ENCODE measurements at regions not wholly inside any gene's neighbourhood (a gene's known extent, or its start where the extent isn't known, plus 50 kb on each side); places are given as distances from the start of the nearest gene placed in this dataset.

- H3K27me3 ChIP-seq (ENCODE audit: control insufficient read depth in 3 of 3, insufficient read depth in 3 of 3, low read depth in 1 of 3, low read length in 3 of 3): peaks cover 0 to 19% (median 0%) of the 10 kb centered on the region in 3 experiments
- no peak overlapping the region for H2AFZ ChIP-seq (ENCODE audit: low read length)
- H2AK5ac ChIP-seq (ENCODE audit: low read depth, low read length): no peak overlapping the region
- H2BK120ac ChIP-seq (ENCODE audit: low read depth, low read length): no peak overlapping the region
- no peak overlapping the region for H3K27ac ChIP-seq (replicated peaks; ENCODE audit: low read length)
- no peak overlapping the region for H4K91ac ChIP-seq (ENCODE audit: low read depth, low read length, poor library complexity)
- H2BK5ac ChIP-seq (ENCODE audit: low read length): no peak overlapping the region
- H3K4me3 ChIP-seq (ENCODE audit: low read length in 2 of 2): no peak overlapping the region
- WGBS, 2 donors (ENCODE audit: extremely low coverage in 2 of 2, insufficient read length in 2 of 2, insufficient replicate concordance in 1 of 2): no CpG with 5 or more reads among the region's 6 CpGs
- H2BK15ac ChIP-seq (ENCODE audit: low read length): no peak overlapping the region
- H3K14ac ChIP-seq (ENCODE audit: low read length): no peak overlapping the region
- no peaks in the 10 kb centered on the region for H3K9me3 ChIP-seq (replicated peaks in 1 of 2; ENCODE audit: control insufficient read depth in 2 of 2, insufficient read depth in 1 of 2, low read depth in 1 of 2, low read length in 2 of 2)
- no peak overlapping the region for H3K4ac ChIP-seq (ENCODE audit: low read length)
- H3K4me1 ChIP-seq (ENCODE audit: control insufficient read depth in 2 of 2, insufficient read depth in 1 of 2, low read depth in 1 of 2, low read length in 2 of 2): no peaks in the 10 kb centered on the region
- H3K18ac ChIP-seq (ENCODE audit: low read length): no peak overlapping the region
- H3K23ac ChIP-seq (ENCODE audit: low read depth, low read length, poor library complexity): no peak overlapping the region
- H3K79me1 ChIP-seq (ENCODE audit: low read depth, low read length): no peaks in the 10 kb centered on the region
- no peak for DNase-seq (ENCODE audit: low spot score)
- no peaks in the 10 kb centered on the region for H3K36me3 ChIP-seq (replicated peaks in 1 of 2; ENCODE audit: control insufficient read depth in 2 of 2, insufficient read depth in 2 of 2, low read length in 2 of 2)
- H4K8ac ChIP-seq (ENCODE audit: low read depth, low read length): no peak overlapping the region
- no peak overlapping the region for H3K9ac ChIP-seq (ENCODE audit: low read depth, low read length, poor library complexity)
- H2BK12ac ChIP-seq (ENCODE audit: low read length): no peak overlapping the region
- no peak overlapping the region for H3K4me2 ChIP-seq (ENCODE audit: insufficient read depth, low read length, poor library complexity, severe bottlenecking)
These were observed 66.7 kb downstream of the SEC61B start for GRCh38 chr9:99288830-99289229.

GRCh38 chr9:99294850-99295461 lies 72.9 kb downstream of the SEC61B start:
- H3K36me3 ChIP-seq (replicated peaks in 1 of 2; ENCODE audit: control insufficient read depth in 2 of 2, insufficient read depth in 2 of 2, low read length in 2 of 2): no peaks in the 10 kb centered on the region
- H2BK15ac ChIP-seq (ENCODE audit: low read length): no peak overlapping the region
- no peak overlapping the region for H2AK5ac ChIP-seq (ENCODE audit: low read depth, low read length)
- no peak overlapping the region for H3K9ac ChIP-seq (ENCODE audit: low read depth, low read length, poor library complexity)
- no peak overlapping the region for H3K4ac ChIP-seq (ENCODE audit: low read length)
- H3K4me1 ChIP-seq (ENCODE audit: control insufficient read depth in 2 of 2, insufficient read depth in 1 of 2, low read depth in 1 of 2, low read length in 2 of 2): no peaks in the 10 kb centered on the region
- H3K4me2 ChIP-seq (ENCODE audit: insufficient read depth, low read length, poor library complexity, severe bottlenecking): no peak overlapping the region
- no peak overlapping the region for H3K23ac ChIP-seq (ENCODE audit: low read depth, low read length, poor library complexity)
- no CpG with 5 or more reads among the region's 8 CpGs for WGBS, 2 donors (ENCODE audit: extremely low coverage in 2 of 2, insufficient read length in 2 of 2, insufficient replicate concordance in 1 of 2)
- H3K4me3 ChIP-seq (ENCODE audit: low read length in 2 of 2): no peak overlapping the region
- no peak overlapping the region for H2AFZ ChIP-seq (ENCODE audit: low read length)
- no peak overlapping the region for H3K27ac ChIP-seq (replicated peaks; ENCODE audit: low read length)
- H3K79me1 ChIP-seq (ENCODE audit: low read depth, low read length): no peaks in the 10 kb centered on the region
- H4K91ac ChIP-seq (ENCODE audit: low read depth, low read length, poor library complexity): no peak overlapping the region
- no peak for DNase-seq (ENCODE audit: low spot score)
- H3K18ac ChIP-seq (ENCODE audit: low read length): no peak overlapping the region
- no peak overlapping the region for H3K14ac ChIP-seq (ENCODE audit: low read length)
- H3K27me3 ChIP-seq (ENCODE audit: control insufficient read depth in 3 of 3, insufficient read depth in 3 of 3, low read depth in 1 of 3, low read length in 3 of 3): peaks cover 0 to 7% (median 0%) of the 10 kb centered on the region in 3 experiments
- no peaks in the 10 kb centered on the region for H3K9me3 ChIP-seq (replicated peaks in 1 of 2; ENCODE audit: control insufficient read depth in 2 of 2, insufficient read depth in 1 of 2, low read depth in 1 of 2, low read length in 2 of 2)
- no peak overlapping the region for H2BK120ac ChIP-seq (ENCODE audit: low read depth, low read length)
- no peak overlapping the region for H2BK5ac ChIP-seq (ENCODE audit: low read length)
- H4K8ac ChIP-seq (ENCODE audit: low read depth, low read length): no peak overlapping the region
- no peak overlapping the region for H2BK12ac ChIP-seq (ENCODE audit: low read length)

GRCh38 chr9:99296291-99296951 lies 74.3 kb downstream of the SEC61B start:
- no CpG with 5 or more reads among the region's 38 CpGs for WGBS, 2 donors (ENCODE audit: extremely low coverage in 2 of 2, insufficient read length in 2 of 2, insufficient replicate concordance in 1 of 2)
- no peak for DNase-seq (ENCODE audit: low spot score)
- no peak overlapping the region for H3K4ac ChIP-seq (ENCODE audit: low read length)

GRCh38 chr9:99298614-99299013 lies 76.5 kb downstream of the SEC61B start:
- H3K27ac ChIP-seq (replicated peaks; ENCODE audit: low read length): no peak overlapping the region
- no peak overlapping the region for H4K8ac ChIP-seq (ENCODE audit: low read depth, low read length)
- H3K4me2 ChIP-seq (ENCODE audit: insufficient read depth, low read length, poor library complexity, severe bottlenecking): no peak overlapping the region
- H3K9me3 ChIP-seq (replicated peaks in 1 of 2; ENCODE audit: control insufficient read depth in 2 of 2, insufficient read depth in 1 of 2, low read depth in 1 of 2, low read length in 2 of 2): no peaks in the 10 kb centered on the region
- H2AK5ac ChIP-seq (ENCODE audit: low read depth, low read length): no peak overlapping the region
- no peak overlapping the region for H2BK5ac ChIP-seq (ENCODE audit: low read length)
- no peak overlapping the region for H3K4ac ChIP-seq (ENCODE audit: low read length)
- H3K4me3 ChIP-seq (ENCODE audit: low read length in 2 of 2): no peak overlapping the region
- no peak overlapping the region for H3K18ac ChIP-seq (ENCODE audit: low read length)
- no peak overlapping the region for H2BK15ac ChIP-seq (ENCODE audit: low read length)
- no peaks in the 10 kb centered on the region for H3K79me1 ChIP-seq (ENCODE audit: low read depth, low read length)
- H3K14ac ChIP-seq (ENCODE audit: low read length): no peak overlapping the region
- no peaks in the 10 kb centered on the region for H3K4me1 ChIP-seq (ENCODE audit: control insufficient read depth in 2 of 2, insufficient read depth in 1 of 2, low read depth in 1 of 2, low read length in 2 of 2)
- no peak overlapping the region for H3K9ac ChIP-seq (ENCODE audit: low read depth, low read length, poor library complexity)
- no peak overlapping the region for H2BK12ac ChIP-seq (ENCODE audit: low read length)
- H4K91ac ChIP-seq (ENCODE audit: low read depth, low read length, poor library complexity): no peak overlapping the region
- DNase-seq (ENCODE audit: low spot score): no peak
- H2AFZ ChIP-seq (ENCODE audit: low read length): no peak overlapping the region
- no peaks in the 10 kb centered on the region for H3K36me3 ChIP-seq (replicated peaks in 1 of 2; ENCODE audit: control insufficient read depth in 2 of 2, insufficient read depth in 2 of 2, low read length in 2 of 2)
- no peak overlapping the region for H3K23ac ChIP-seq (ENCODE audit: low read depth, low read length, poor library complexity)
- no CpG with 5 or more reads among the region's 7 CpGs for WGBS, 2 donors (ENCODE audit: extremely low coverage in 2 of 2, insufficient read length in 2 of 2, insufficient replicate concordance in 1 of 2)
- H3K27me3 ChIP-seq (ENCODE audit: control insufficient read depth in 3 of 3, insufficient read depth in 3 of 3, low read depth in 1 of 3, low read length in 3 of 3): peaks cover 0 to 3% (median 0%) of the 10 kb centered on the region in 3 experiments
- H2BK120ac ChIP-seq (ENCODE audit: low read depth, low read length): no peak overlapping the region

More at GRCh38 chr9:99296291-99296951, 74.3 kb downstream of the SEC61B start:
- H2AFZ ChIP-seq (ENCODE audit: low read length): no peak overlapping the region
- no peaks in the 10 kb centered on the region for H3K9me3 ChIP-seq (replicated peaks in 1 of 2; ENCODE audit: control insufficient read depth in 2 of 2, insufficient read depth in 1 of 2, low read depth in 1 of 2, low read length in 2 of 2)
- H3K4me2 ChIP-seq (ENCODE audit: insufficient read depth, low read length, poor library complexity, severe bottlenecking): no peak overlapping the region
- H3K9ac ChIP-seq (ENCODE audit: low read depth, low read length, poor library complexity): no peak overlapping the region
- no peaks in the 10 kb centered on the region for H3K36me3 ChIP-seq (replicated peaks in 1 of 2; ENCODE audit: control insufficient read depth in 2 of 2, insufficient read depth in 2 of 2, low read length in 2 of 2)
- H2BK5ac ChIP-seq (ENCODE audit: low read length): no peak overlapping the region
- H3K18ac ChIP-seq (ENCODE audit: low read length): no peak overlapping the region
- no peak overlapping the region for H3K23ac ChIP-seq (ENCODE audit: low read depth, low read length, poor library complexity)
- H3K14ac ChIP-seq (ENCODE audit: low read length): no peak overlapping the region
- no peak overlapping the region for H2BK15ac ChIP-seq (ENCODE audit: low read length)
- no peak overlapping the region for H2BK120ac ChIP-seq (ENCODE audit: low read depth, low read length)
- no peak overlapping the region for H2BK12ac ChIP-seq (ENCODE audit: low read length)
- peaks cover 0 to 6% (median 0%) of the 10 kb centered on the region in 3 experiments for H3K27me3 ChIP-seq (ENCODE audit: control insufficient read depth in 3 of 3, insufficient read depth in 3 of 3, low read depth in 1 of 3, low read length in 3 of 3)
- H3K27ac ChIP-seq (replicated peaks; ENCODE audit: low read length): no peak overlapping the region
- no peaks in the 10 kb centered on the region for H3K4me1 ChIP-seq (ENCODE audit: control insufficient read depth in 2 of 2, insufficient read depth in 1 of 2, low read depth in 1 of 2, low read length in 2 of 2)
- no peak overlapping the region for H2AK5ac ChIP-seq (ENCODE audit: low read depth, low read length)
- H4K8ac ChIP-seq (ENCODE audit: low read depth, low read length): no peak overlapping the region
- H4K91ac ChIP-seq (ENCODE audit: low read depth, low read length, poor library complexity): no peak overlapping the region
- no peaks in the 10 kb centered on the region for H3K79me1 ChIP-seq (ENCODE audit: low read depth, low read length)
- no peak overlapping the region for H3K4me3 ChIP-seq (ENCODE audit: low read length in 2 of 2)

Measured in neuronal stem cell (in vitro differentiated cells).